M059J (cell line): ENCODE measurements at regions not wholly inside any gene's neighbourhood (a gene's known extent, or its start where the extent isn't known, plus 50 kb on each side); places are given as distances from the start of the nearest gene placed in this dataset.
"Not testable (repeated sequence)": the region's sequence is repeated elsewhere in the genome, so short reads cannot be mapped to it uniquely, and the experiment has no call there.

Source experiments
- DNase-seq: peaks from one replicate; pipeline ENCODE4 v3.0.0-alpha.2; 2012; ENCODE audit warnings: low read depth

- DNase-seq: peak; percentile 42
Observed at GRCh38 chr4:105050896-105051295, 95.8 kb upstream of the TET2 start.

- peak; percentile 0 for DNase-seq
Observed at GRCh38 chr4:105057370-105058105, 89.1 kb upstream of the TET2 start.

- peak; percentile 84 for DNase-seq
Observed at GRCh38 chr4:105058177-105058812, 88.4 kb upstream of the TET2 start.

- DNase-seq: peak; percentile 38
Observed at GRCh38 chr4:105059337-105059736, 87.3 kb upstream of the TET2 start.

GRCh38 chr4:105060628-105061027 lies 86.0 kb upstream of the TET2 start:
- peak; percentile 75 for DNase-seq

- peak; percentile 88 for DNase-seq
Observed at GRCh38 chr4:105061136-105061696, 85.5 kb upstream of the TET2 start.

- DNase-seq: peak; percentile 19
Observed at GRCh38 chr4:105061731-105062130, 84.9 kb upstream of the TET2 start.

GRCh38 chr4:105066401-105066800 lies 80.3 kb upstream of the TET2 start:
- no peak for DNase-seq

GRCh38 chr4:105067431-105067830 lies 79.2 kb upstream of the TET2 start:
- no peak for DNase-seq

- DNase-seq: no peak
Observed at GRCh38 chr4:105067946-105068345, 78.7 kb upstream of the TET2 start.

GRCh38 chr4:105068516-105068915 lies 78.2 kb upstream of the TET2 start:
- no peak for DNase-seq

- not testable (repeated sequence) for DNase-seq
Observed at GRCh38 chr4:105072095-105072494, 74.6 kb upstream of the TET2 start.

- no peak for DNase-seq
Observed at GRCh38 chr4:105074097-105074496, 72.6 kb upstream of the TET2 start.

GRCh38 chr4:105075045-105075444 lies 71.6 kb upstream of the TET2 start:
- no peak for DNase-seq

- DNase-seq: peak; percentile 96
Observed at GRCh38 chr4:105088110-105088879, 58.4 kb upstream of the TET2 start.

- peak; percentile 87 for DNase-seq
Observed at GRCh38 chr4:105092356-105092755, 54.3 kb upstream of the TET2 start.

GRCh38 chr4:105092768-105093167 lies 53.9 kb upstream of the TET2 start:
- peak; percentile 52 for DNase-seq

GRCh38 chr4:105093975-105094374 lies 52.7 kb upstream of the TET2 start:
- DNase-seq: no peak
